Stimulated activated CD4-positive, alpha-beta T cell treated with anti-CD3 and anti-CD28 coated beads, Interleukin-4, amount 100 ng/mL, for 48 hours (primary cell): ENCODE measurements at regions not wholly inside any gene's neighbourhood (a gene's known extent, or its start where the extent isn't known, plus 50 kb on each side); places are given as distances from the start of the nearest gene placed in this dataset.
"Not testable (repeated sequence)": the region's sequence is repeated elsewhere in the genome, so short reads cannot be mapped to it uniquely, and the experiment has no call there.

Experiments
- DNase-seq, 2 donors: peaks; one replicate each; pipeline ENCODE4 v3.0.0-alpha.2; 2020; ENCODE audit warnings: low read depth in 2 of 2

DNA sequence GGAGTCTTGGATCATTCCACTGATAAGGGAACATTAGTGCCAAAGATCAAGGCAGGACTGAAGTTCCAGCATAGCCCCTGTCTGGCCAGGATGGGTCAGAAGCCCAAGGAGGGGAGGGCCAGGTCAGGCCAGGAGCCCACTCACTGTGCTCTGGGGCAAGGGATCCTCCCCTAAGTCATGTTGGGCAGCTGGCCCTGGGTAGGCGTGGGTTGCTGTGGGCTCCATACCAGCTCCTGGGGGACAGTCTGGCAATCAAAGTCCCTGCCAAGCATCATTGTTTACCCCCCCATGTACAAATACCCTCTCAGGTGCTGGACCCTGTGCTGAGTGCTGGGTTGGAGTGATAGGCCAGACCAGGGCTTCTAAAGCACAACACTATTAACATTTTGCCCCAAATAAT lies 130.5 kb downstream of the IRX5 start:
- no peak for DNase-seq

DNA sequence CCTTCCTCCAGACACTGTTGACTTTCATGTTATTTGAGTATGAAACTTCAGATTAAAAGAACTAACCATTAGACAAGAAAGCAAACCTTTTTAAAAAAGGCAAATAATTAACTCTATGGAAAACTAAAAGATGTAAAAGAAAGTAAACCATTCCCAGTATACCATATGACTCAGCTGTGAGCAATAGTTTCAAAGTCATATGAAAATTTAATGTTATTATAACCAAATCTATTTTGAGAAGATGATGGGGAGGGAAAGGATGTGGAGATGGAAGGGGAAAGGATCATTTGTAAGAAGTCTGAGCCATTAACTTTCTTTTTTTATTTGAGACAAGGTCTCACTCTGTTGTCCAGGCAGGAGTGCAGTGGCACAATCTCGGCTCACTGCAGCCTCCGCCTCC lies 131.8 kb downstream of the IRX5 start:
- no peak for DNase-seq

DNA sequence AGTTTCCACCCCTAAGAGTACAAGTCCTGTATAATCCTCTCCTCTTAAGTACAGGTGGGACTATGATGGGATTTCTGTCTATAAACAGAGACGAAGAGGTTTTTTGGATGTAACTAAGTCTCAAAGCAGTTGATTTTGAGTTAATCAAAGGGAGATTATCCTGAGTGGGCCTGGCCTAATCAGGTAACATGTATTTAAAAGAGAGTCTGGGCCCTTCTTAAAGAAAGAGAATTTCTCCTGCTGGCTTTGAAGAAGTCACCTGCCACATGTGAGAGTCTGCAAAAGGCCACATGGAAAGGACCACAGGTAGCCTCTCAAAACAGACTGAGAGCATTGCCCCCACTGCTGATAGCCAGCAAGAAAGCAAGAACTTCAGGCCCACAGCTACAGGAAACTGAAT lies 142.3 kb downstream of the IRX5 start:
- no peak for DNase-seq

DNA sequence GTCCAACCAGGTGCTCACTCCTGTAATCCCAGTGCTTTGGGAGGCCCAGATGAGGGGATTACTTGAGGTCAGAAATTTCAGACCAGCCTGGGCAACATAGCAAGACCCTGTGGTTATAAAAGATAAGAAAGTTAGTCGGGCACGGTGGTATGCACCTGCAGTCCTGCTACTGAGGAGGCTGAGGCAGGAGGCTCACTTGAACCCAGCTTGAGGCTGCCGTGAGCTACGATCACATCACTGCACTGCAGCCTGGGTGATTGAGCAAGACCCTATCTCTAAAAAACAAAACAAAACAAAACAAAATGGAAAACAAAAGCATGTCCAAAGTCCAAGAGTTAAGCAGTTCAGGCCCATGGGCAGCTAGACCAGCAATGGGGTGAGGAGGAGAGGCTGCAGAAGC lies 143.2 kb downstream of the IRX5 start:
- no peak for DNase-seq

DNA sequence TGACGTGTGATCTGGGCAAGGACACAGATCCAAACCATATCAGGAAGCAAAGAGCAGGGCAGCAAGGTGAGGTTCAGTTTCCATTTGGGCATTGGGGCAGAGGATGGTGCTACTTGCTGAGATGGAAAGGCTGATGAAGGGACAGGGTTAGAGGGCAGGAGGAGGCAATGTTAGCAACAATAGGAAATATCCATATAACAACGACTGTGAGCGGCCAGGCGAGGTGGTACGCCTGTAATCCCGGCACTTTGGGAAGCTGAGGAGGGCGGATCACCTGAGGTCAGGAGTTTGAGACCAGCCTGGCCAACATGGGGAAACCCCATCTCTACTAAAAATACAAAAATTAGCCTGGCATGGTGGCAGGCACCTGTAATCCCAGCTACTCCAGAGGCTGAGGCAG lies 144.5 kb downstream of the IRX5 start:
- DNase-seq = not testable (repeated sequence)

DNA sequence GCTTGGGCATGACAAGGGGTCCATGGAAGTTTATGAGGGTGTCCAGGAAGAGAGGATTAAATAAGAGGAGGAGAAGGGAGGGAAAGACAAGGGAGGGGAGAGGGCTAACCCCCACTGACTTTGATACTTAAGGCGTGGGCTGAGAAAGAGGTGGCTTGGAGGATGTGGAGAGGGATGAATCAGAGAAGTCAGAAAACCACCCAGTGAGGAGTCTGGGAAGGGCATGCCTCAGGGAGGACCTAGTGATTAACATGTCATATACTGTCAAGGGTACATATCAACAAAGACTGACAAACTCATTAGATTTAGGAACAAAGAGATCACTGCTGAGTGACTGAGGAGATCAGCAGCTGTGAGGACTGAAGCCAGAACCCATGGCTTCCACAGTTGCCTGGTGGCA lies 145.4 kb downstream of the IRX5 start:
- no peak for DNase-seq

DNA sequence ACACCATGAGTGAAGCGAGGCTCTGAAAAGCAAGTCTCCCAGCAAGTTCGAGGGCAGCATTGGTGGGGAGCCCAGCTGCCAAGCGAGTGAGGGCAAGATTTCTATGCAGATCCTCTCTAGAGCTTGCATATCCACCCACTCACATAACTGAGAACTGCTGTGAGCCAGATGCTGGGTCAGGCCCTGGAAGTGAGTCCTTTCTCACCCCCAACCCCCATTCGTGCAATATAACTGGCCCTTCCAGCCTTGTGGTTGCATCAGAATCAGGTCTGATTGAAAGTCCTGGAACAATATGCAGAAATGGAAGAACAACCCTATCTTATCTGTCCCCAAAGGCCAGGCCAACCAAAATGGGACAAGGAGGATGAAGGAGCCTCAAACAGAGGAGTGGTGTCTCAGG lies 146.6 kb downstream of the IRX5 start:
- DNase-seq = no peak

DNA sequence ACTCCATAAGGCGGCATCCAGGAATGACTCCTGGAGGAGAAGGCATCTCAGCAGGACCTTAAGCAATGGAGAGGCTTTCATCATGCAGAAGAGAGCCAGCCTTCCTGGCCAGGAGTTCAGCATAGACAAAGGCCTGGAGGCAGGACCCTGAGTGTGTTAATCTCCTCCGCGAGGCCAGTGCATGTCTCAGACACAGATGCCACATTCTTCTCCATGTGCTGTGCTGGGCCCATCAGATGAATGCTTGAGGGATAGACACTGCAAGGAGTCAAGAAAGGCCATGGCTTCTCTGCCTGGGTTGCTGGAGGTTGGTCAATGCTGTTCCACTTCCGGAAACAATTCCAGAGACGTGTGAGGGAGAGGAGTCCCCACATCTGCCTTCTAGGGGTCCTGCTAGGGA lies 147.5 kb downstream of the IRX5 start:
- no peak for DNase-seq

DNA sequence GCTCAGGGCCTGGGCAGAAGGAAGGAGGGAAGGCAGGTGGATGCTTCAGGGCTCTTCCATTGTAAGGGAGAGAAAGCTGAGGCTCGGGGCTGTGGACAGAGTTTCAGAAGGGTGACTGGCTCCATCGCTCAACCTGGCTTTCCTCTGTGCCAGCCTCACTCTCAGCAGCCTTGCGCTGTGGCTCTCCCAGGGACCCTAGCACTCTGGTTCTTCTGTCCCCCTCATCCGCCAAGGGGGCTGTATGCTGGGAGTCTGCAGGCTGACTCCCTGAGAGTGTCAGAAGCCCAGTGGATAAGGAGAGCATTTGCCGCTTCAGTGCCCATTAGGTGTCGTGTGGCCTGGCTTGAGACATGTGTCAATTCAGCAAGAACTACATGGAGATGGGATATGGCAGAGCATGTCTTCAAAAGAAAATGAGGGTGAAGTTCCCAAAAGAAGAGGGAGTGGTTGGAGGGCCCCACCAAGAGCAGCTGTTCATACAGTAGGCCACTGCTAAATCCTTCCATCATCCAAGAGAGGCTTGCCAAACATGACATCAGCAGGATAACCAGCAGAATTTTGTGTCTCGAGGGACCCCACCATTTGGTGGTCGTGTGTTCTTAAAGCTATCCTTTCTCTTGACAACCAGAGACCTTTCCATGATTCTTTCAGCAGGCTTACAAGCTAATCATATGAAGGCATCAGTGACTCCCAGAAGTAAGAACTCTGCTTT lies 148.2 kb downstream of the IRX5 start:
- DNase-seq = no peak

DNA sequence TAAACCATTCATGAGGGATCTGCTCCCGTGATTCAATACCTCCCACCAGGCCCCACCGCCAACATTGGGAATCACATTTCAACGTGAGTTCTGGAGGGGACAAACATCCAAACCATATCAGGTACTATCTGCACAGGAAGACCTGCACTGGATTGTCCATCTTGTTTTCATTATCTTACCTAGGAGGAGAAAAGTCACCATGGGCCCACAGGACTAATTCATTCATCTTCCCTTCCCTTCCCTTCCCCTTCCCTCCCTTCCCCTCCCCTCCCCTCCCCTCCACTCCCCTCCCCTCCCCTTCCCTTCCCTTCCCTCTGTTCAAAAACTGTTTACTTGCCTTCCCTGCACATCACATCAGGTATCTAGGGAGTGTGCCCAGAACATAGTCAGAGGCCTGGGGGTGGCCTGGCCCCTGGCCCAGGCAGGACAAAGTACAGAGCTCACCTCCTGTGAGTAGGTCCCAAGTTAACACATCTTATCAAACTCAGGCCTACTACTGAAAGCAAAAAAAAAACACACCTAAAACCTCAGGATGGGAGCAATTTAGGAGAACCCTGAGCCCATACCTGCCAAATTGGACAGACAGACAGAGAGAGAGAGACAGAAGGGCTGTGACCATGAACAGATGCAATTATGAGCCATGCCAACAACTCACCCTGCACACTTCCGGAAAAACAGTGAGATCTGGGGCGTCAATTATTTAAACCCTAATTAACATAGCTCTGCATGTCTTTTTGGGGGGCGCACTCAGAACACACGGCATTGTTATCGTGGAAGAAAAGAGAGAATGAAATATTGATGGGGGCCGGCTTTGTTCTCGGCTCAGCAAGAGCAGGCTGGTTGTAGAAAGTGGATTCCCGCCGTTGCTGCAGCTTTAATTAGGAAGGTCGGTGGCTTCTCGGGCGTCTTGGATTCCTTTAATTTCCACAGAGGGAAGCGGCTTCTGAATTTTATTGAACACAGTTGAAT lies 151.2 kb downstream of the IRX5 start:
- DNase-seq = no peak

DNA sequence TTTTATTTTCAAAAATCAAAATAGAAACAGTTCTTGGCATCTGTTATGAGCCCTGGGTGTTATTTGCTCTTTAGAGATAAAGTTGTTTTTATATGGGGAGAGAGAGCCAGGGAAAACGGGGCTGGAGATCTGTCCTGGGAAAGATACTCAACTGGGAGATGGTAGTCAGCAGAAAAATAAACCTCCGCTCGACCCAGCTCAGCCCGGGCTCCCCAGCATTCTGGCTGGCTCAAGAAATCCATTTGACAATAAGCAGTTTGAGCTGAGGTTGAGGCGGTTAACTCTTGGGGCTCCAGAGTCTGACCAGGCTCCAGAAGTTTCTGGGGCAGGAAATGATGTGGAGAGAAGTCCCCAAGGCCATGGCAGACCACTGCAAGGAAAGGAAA lies 151.9 kb downstream of the IRX5 start:
- no peak for DNase-seq

DNA sequence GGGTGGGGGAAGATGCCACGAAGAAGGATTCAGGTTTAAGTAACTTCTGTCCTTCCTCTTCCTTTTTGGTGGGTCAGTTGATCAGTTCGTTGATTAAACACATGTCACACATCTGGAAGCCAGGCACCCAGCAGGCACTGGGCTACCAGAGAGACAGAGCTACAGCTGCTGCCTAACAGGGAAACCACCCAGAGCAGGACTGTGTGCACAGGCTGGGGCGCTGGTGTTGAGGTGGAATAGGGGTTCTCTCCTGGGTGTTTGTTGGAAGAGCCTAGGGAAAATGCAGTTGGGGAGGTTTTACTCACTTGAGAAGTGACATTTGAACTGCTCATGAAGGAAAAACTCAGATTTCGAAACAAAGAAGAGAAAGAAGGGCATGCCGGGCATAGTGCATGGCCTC lies 152.4 kb downstream of the IRX5 start:
- no peak for DNase-seq

DNA sequence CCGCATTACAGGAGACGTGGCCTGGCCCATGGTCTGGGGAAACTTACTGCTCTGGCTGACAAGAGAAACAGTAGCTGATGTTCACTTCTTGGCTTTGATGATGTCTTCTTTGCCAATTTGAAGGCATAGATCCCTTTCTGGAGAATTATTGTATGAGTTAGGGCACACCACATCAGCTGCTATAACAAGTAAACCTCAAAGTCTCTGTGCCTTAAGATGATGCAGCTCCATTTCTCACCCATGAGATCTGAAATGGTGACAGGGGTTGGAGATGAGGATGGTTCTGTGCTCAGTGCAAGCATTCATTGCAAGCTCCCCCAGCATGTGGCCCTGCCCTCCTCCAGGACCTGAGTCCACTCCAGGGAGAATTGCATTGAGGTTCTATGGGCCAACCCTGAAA lies 157.4 kb downstream of the IRX5 start:
- DNase-seq = no peak

DNA sequence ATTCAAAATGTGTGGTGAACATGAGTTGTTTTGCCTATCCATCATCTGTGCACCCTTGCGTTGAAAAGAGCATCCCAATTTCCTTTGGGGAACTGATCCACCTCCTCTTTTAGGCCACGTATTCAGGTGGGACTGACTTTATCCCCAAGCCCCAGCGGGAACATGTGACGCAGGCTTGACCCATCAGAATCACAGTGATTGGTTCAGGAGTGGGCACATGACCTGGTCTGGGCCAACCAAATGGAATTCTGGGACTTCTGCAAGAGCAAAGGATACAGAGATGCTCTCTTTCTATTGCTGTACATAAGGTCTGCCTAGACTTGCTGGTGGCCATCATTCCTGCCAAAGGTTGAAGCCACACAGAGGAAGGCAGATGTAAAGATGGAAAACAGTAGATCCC lies 158.9 kb downstream of the IRX5 start:
- DNase-seq = no peak

DNA sequence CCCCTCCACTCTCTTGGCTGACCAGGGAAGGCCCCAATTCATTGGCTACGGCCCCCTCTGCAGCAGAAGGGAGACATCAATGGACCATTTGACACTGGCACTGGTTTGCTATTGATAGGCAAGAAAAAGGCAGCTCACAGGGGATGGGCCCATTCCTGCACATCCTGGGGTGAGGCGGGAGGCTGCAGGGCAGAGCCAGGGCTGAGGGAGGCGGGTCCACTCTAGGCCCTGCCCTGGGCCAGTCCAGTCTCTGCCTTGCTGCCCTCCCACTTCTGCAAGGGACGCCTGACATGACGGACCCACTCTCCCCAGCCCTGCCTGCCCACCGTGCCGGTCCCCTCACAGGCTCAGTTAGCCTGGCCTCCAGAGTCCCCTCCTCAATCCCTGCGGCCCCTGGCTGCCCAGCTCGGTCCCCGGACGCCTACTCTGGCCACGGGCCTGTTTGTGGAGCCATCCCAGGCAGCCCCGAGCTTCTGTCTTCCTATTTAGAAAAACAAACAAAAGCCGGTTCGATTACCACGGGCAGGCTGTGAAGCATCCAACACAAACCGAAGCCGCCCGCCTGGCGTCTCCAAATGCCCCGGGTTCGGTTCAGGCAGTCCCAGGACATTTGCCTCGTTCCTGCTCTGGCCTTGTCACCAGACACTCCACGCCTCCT lies 160.7 kb downstream of the IRX5 start:
- no peak for DNase-seq

DNA sequence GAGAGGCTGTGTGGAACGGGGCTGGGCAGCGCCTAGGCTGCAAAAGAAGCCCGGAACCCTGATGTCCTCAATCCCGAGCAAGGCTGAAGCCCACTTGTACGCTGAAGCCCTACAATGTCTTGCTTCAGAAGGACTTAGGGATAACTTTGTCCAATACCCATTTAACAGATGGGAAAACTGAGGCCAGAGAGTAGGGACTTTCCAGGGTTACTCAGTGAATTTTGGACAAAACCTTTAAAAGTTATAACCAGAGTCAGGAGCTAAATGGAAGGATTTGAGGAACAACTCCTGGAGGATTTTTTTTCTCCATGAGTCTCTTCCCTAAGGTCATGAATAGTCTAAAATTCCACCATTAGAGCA lies 161.2 kb downstream of the IRX5 start:
- DNase-seq = no peak

DNA sequence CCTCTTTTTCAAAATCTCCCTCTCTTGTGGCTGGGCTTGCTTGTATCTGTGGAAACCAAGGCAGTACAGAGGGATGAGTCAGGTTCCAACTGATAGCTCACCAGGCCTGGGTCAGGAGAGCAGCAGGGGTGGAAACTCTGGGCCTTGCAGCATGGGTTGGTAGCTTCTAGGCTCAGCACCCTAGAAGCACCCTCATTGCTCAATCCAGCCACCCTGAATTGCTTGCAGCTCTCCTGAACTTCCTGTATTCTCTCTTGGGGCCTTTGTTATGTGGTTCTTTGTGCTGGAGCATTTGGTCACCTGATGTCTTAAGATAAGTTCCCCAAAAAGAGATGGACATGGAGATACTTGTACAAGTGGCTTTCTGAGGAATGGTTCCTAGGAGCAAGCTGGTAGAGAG lies 169.4 kb downstream of the IRX5 start:
- no peak for DNase-seq

DNA sequence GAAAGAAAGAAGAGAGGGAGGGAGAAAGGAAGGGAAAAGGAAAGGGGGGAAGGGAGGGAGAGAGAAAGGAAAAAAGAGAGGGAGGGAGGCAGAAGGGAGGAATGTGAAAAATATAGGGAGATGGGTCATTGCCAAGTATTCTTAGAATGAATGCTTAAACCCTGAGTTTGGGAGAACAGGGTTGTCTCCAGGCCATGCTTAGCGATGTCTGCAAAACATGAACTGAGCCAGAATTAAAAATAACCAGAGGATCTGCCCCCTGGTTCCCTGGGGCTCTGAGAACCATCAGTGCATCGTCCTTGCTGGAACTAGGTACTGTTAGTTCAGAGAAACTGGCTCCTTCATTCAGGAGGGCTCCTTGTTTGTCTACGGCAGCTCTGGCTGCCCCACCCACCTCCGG lies 170.4 kb downstream of the IRX5 start:
- DNase-seq = no peak

DNA sequence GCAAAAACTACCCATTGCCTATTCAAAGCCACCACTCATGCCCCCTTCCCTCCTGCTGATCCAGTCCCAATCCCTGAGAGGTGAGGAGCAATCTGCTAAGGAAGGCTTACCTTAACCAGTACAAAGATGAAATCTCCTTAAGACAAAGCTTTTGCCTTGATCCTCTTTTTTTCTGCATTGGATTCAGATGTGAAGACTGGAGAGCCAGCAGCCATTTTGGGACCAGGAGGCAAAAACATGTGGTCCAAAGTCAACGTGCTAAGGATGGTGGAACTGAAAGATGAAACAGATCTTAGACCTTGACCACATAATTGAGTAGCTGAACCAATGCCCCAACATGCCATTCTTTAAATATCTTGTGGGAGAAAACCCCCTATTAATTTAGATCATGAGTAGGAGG lies 171.4 kb downstream of the IRX5 start:
- DNase-seq = no peak

DNA sequence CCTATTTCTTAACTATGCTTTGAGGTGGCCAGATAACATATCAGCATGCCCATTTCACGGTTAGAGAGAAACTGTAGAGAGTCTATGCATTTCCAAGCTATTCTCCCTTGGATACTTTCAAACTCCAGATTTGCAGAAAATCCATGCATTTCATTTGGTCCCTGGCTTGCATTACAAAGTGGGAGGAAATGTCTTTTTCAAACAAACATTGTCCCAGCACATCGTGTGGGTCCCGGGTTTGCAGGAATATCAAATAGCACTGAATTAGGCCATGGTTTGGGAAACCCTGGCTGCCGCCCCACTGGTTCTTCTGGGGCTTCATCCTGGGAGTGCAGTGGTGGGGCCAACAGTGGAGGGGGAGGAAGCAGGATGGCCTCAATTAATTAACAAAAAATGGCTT lies 171.9 kb downstream of the IRX5 start:
- DNase-seq = no peak

DNA sequence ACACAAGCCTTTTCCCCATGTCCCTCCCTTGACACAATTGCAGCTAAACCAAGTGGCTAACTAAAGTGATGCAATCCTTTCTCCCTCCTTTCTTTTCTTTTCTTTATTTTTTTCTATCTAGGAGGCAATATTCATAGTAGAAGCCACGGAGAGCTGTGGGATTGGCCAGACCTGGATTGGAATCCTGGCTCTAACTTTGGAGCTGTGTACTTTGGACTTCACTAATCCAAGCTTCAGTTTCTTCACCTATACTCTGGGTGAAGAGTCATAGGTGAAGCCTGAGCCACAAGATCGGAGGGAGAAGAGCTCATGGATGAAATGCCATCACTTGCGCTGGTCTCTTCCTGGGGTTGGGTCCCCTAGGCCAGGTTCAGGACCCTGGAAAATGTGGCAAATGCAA lies 177.2 kb downstream of the IRX5 start:
- DNase-seq = no peak

DNA sequence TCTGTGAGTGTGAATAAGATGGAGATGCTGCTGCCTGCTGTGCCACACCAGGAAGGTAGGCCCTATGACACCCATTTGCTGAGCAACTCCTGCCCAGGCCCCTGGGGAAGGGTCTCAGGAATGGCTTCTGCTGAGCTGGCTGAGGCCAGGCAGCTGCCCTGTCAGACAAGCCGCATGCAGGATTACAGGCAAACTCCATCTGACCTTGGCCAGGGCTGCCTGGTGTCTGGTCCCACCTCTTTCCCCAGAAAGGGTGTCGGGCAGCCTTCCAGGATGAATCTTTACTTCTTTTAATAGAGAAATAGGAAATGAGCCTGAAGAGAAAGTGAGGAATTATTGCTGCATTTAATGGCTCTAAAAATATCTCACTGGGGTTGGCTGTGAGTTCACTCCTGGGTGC lies 182.5 kb downstream of the IRX5 start:
- no peak for DNase-seq

DNA sequence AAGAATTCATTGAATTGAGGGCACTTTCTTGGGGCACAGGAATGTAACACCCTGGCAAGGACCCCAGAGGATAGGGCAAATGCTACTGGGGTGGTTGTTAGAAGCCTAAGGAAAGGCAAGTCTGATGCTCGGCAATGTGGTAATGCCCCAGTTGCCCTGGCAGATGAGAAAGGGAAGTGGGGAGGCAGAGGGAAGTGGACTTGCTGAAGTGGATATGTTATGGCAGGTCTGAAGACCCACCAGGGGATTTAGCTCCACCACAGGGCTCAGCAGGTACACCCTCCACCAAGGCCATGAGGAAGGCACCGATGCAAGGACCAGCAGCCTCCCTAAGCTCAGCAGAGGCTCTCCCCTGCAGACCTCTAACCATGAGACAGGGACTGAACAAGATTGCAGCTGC lies 184.8 kb downstream of the IRX5 start:
- no peak for DNase-seq
